Esophagus squamous epithelium (tissue), 5 donors: ENCODE measurements at regions not wholly inside any gene's neighbourhood (a gene's known extent, or its start where the extent isn't known, plus 50 kb on each side); places are given as distances from the start of the nearest gene placed in this dataset.

Source experiments
- DNase-seq: peaks from one replicate; lab custom pipeline; 2025; lab: John Stamatoyannopoulos, UW
- H3K27ac ChIP-seq, 4 donors: fragments of 200-600 bp; sonication (generic); one replicate each; pipeline ENCODE4 v1.5.1; 2016 to 2019; ENCODE audit warnings: mild to moderate bottlenecking in 1 of 4
- H3K27me3 ChIP-seq, 4 donors: fragments of 200-600 bp; sonication (generic); 1 replicate in 3 of 4; 2 replicates in 1 of 4; pipeline versions ENCODE4 v1.5.1 to v1.6.0; 2017 to 2021; ENCODE audit warnings: antibody characterized with exemption in 1 of 4
- H3K36me3 ChIP-seq, 3 donors: fragments of 200-600 bp; sonication (generic); one replicate each; pipeline ENCODE4 v1.5.1; 2016 to 2019
- H3K4me1 ChIP-seq, 3 donors: fragments of 200-600 bp; sonication (generic); one replicate each; pipeline ENCODE4 v1.5.1; 2017 to 2019
- H3K4me3 ChIP-seq, 4 donors: fragments of 200-600 bp; sonication (generic); 1 replicate in 3 of 4; 2 replicates in 1 of 4; pipeline ENCODE4 v1.5.1; 2016 to 2019; ENCODE audit warnings: mild to moderate bottlenecking in 2 of 4, moderate library complexity in 1 of 4
- H3K9me3 ChIP-seq, 3 donors: fragments of 200-600 bp; sonication (generic); one replicate each; pipeline ENCODE4 v1.5.1; 2016 to 2019
- POLR2A ChIP-seq, 4 donors: fragments of 450-650 bp; IDR thresholded peaks; one replicate each; pipeline ENCODE4 v1.6.1; 2017; ENCODE audit warnings: antibody characterized with exemption in 4 of 4, mild to moderate bottlenecking in 4 of 4, moderate library complexity in 3 of 4
- WGBS, 2 donors: methylation state at CpG; one replicate each; pipeline ENCODE4 v1.1.5; 2018; 5-methylcytosine and 5-hydroxymethylcytosine counted together
- intact Hi-C: fragments of 100-400 bp; cut with DNase I; formaldehyde crosslinking; loops from one replicate; pipeline ENCODE4 v1.15.0; 2022
- TF ChIP-seq, protein P1 (sequence below), 6 experiments: fragments of 450-650 bp in 4 of 6; fragments of 200-600 bp in 2 of 6; sonication (generic) in 2 of 6; IDR thresholded peaks; one replicate each; pipeline ENCODE4 v1.5.1; 2016 to 2019; ENCODE audit warnings: antibody characterized with exemption in 6 of 6, mild to moderate bottlenecking in 4 of 6, moderate library complexity in 4 of 6
- donor health status: DM: yes; HTN: yes; CAD: no.

DNA sequence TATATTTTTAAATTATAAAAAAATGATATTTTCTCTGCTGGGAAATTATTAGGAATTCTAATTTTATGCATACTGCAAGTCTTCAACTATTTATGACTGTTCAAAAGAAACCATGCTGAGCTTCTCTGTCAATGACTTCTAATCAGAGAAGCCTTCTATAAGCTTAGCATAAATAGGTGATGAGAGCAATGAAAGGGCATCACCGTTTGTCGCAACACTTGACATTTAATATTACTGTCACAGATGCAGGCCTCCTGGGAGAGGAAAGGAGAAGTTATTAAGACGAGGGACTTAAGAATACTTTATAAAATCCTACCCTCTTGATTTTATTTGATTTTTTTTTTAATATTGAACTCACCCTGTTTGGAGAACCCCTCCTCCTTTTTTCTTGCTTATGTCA, 69.8 kb downstream of the CAPZA3 start:
- 80 to 85% methylated on average over 3 of the region's 3 CpGs for WGBS, 2 donors
- intact Hi-C loops: no loop called here
- no peak for DNase-seq

DNA sequence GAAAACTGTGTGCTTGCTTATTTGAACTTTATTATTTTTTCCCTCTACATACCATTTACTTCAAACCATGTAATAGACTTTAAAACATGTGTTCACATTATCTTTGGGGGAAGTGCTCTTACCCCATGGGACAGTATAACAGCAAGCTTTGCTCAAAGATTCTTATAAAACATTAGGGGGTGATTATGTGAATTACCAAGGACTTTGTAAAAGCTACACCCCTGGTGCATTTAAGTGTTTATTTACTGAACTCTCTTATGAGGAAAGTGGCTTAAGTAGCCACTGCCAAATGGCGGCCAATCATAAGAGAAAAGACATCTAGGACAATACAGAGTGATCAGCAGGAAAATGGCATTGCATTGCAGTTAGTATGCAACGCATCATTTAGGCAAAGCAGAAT, 70.3 kb downstream of the CAPZA3 start:
- Histone ChIP-seq H3K27me3 (no peaks in the 10 kb centered on the region), H3K4me1 (no peaks in the 10 kb centered on the region), H3K36me3 (no peaks in the 10 kb centered on the region), H3K4me3 (no peak overlapping the region), H3K27ac (no peak overlapping the region), H3K9me3 (no peaks in the 10 kb centered on the region)
- DNase-seq: no peak
- intact Hi-C loops: no loop called here
- WGBS, 2 donors: 88 to 97% methylated on average over 2 of the region's 2 CpGs
- no peak for TF ChIP-seq POLR2A (IDR thresholded peaks at IDR 0.05)
- TF ChIP-seq, protein P1, sequence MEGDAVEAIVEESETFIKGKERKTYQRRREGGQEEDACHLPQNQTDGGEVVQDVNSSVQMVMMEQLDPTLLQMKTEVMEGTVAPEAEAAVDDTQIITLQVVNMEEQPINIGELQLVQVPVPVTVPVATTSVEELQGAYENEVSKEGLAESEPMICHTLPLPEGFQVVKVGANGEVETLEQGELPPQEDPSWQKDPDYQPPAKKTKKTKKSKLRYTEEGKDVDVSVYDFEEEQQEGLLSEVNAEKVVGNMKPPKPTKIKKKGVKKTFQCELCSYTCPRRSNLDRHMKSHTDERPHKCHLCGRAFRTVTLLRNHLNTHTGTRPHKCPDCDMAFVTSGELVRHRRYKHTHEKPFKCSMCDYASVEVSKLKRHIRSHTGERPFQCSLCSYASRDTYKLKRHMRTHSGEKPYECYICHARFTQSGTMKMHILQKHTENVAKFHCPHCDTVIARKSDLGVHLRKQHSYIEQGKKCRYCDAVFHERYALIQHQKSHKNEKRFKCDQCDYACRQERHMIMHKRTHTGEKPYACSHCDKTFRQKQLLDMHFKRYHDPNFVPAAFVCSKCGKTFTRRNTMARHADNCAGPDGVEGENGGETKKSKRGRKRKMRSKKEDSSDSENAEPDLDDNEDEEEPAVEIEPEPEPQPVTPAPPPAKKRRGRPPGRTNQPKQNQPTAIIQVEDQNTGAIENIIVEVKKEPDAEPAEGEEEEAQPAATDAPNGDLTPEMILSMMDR (IDR thresholded peaks at IDR 0.05): no peak

More for the DNA sequence above, 69.8 kb downstream of the CAPZA3 start:
- Histone ChIP-seq H3K9me3 (no peaks in the 10 kb centered on the region), H3K4me3 (no peak overlapping the region), H3K36me3 (no peaks in the 10 kb centered on the region), H3K4me1 (no peaks in the 10 kb centered on the region), H3K27ac (no peak overlapping the region), H3K27me3 (no peaks in the 10 kb centered on the region)
- TF ChIP-seq, protein P1 (IDR thresholded peaks at IDR 0.05): no peak
- no peak for TF ChIP-seq POLR2A (IDR thresholded peaks at IDR 0.05)

DNA sequence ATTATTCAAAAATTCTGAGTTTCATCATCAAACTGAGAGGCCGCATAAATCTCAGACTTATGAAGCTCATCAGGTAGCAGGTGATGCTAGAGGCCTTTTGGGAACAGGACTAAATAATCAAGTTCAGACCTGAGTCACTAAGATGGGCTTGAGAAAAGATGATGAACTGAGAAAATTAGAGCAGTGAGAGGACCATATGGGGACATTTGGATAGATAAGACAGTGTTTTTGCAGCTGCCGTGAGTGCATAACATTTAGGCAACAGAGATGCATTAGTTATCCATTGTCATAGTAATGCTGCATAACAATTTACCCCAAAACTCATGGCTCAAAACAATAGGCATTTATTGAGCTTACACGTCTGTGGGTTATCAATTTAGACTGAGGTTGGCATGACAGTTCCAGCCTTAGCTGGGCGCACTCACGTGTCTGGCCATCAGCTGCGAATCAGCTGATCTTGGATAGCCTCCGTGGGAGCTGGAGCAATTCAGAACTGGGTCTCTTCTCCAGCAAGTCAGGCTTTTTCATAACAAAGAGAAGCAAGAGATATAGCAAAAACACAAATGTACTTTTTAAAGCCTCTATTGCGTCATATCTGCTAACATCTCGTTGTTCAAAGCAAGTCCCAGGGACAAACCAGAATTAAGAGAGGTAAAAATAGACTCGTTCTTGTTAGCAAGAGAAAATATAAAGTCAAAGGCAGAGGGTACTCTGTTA, 72.8 kb downstream of the CAPZA3 start:
- Histone ChIP-seq H3K27me3 (no peaks in the 10 kb centered on the region), H3K36me3 (no peaks in the 10 kb centered on the region), H3K4me1 (no peaks in the 10 kb centered on the region), H3K4me3 (no peak overlapping the region), H3K9me3 (no peaks in the 10 kb centered on the region), H3K27ac (no peak overlapping the region)
- intact Hi-C loops: no loop called here
- WGBS, 2 donors: 71 to 79% methylated on average over 10 of the region's 10 CpGs
- TF ChIP-seq, protein P1 (IDR thresholded peaks at IDR 0.05): no peak
- no peak for TF ChIP-seq POLR2A (IDR thresholded peaks at IDR 0.05)
- DNase-seq: no peak

DNA sequence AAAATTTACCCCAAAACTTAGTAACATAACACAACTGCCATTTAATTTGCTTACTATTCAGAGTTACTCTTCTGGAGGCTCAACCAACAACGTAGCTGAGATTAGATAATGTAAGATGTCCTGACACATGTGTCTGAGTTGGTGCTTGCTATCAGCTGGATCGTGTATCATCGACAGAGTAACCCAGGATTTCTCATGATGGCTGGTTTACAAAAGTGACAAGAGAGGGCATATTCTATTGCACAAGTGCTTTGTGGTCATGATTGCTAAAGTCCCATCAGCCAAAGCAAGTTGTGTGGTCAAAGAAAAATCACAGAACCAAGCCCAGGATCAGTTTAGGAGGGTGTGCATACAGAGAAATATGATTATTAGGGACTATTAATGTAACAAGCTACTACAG, 73.4 kb downstream of the CAPZA3 start:
- Histone ChIP-seq H3K9me3 (no peaks in the 10 kb centered on the region), H3K4me3 (no peak overlapping the region), H3K27ac (no peak overlapping the region), H3K36me3 (no peaks in the 10 kb centered on the region), H3K27me3 (no peaks in the 10 kb centered on the region), H3K4me1 (no peaks in the 10 kb centered on the region)
- intact Hi-C loops: no loop called here
- TF ChIP-seq, protein P1 (IDR thresholded peaks at IDR 0.05): no peak
- TF ChIP-seq POLR2A (IDR thresholded peaks at IDR 0.05): no peak
- no peak for DNase-seq
- 52 to 64% methylated on average over 3 of the region's 3 CpGs for WGBS, 2 donors

DNA sequence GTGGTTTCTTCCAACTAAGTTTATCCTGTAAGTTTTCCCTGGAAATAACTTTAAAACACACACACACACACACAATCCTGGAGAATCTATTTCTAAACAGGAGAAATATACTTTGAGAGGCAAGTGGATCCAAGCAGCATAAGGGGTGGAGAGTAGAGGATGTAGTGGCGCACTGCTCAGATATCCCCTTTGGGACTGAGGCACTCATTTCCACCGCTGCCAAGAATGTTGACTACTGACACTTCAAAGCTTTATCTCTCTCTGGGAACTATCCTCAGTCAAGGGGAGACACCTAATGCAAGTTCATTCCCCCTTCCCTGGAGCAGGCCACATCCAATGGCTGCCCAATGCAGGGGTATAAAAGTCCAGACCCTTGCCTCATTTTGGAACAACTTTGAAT, 75.8 kb downstream of the CAPZA3 start:
- Histone ChIP-seq H3K36me3 (no peaks in the 10 kb centered on the region), H3K4me3 (no peak overlapping the region), H3K9me3 (no peaks in the 10 kb centered on the region), H3K27me3 (no peaks in the 10 kb centered on the region), H3K4me1 (no peaks in the 10 kb centered on the region), H3K27ac (no peak overlapping the region)
- intact Hi-C loops: no loop called here
- no peak for DNase-seq
- WGBS, 2 donors: 76% methylated on average over 2 of the region's 2 CpGs; no CpG with 5 or more reads in 1 of the 2 donors
- no peak for TF ChIP-seq POLR2A (IDR thresholded peaks at IDR 0.05)
- TF ChIP-seq, protein P1 (IDR thresholded peaks at IDR 0.05): no peak
